D721Med (cell line): ENCODE measurements at regions not wholly inside any gene's neighbourhood (a gene's known extent, or its start where the extent isn't known, plus 50 kb on each side); places are given as distances from the start of the nearest gene placed in this dataset.

ENCODE experiments used
- DNase-seq: peaks from one replicate; pipeline ENCODE4 v3.0.0; 2011; ENCODE audit warnings: low spot score; ENCODE audit not compliant: insufficient read length
- FAIRE-seq: peaks from 2 replicates; lab custom pipeline; 2011; peaks lifted over from hg19 to GRCh38; lab: Jason Lieb, UNC
- CTCF ChIP-seq: IDR thresholded peaks from 2 replicates; pipeline ENCODE4 v1.5.1; 2012; ENCODE audit warnings: mild to moderate bottlenecking, control low read depth; ENCODE audit not compliant: insufficient read depth; ENCODE audit errors: missing control alignments

- TF ChIP-seq CTCF, result no peak
- DNase-seq (no peak), FAIRE-seq (peak; percentile 6)
These were observed 380.4 kb upstream of the MIS18BP1 start for GRCh38 chr14:45633220-45633984.

- FAIRE-seq (no peak), DNase-seq (no peak)
- TF ChIP-seq CTCF, result no peak
These were observed 368.7 kb upstream of the MIS18BP1 start for GRCh38 chr14:45621731-45622130.

GRCh38 chr14:45619831-45620230, 366.8 kb upstream of the MIS18BP1 start:
- TF ChIP-seq CTCF, result no peak
- no peak for FAIRE-seq
- no peak for DNase-seq

GRCh38 chr14:45610318-45610717, 357.3 kb upstream of the MIS18BP1 start:
- no peak for DNase-seq
- TF ChIP-seq CTCF, result peak; percentile 28
- no peak for FAIRE-seq

GRCh38 chr14:45587142-45587541, 334.1 kb upstream of the MIS18BP1 start:
- TF ChIP-seq CTCF, result no peak
- FAIRE-seq, result no peak
- no peak for DNase-seq

- no peak for TF ChIP-seq CTCF
- DNase-seq (no peak), FAIRE-seq (no peak)
These were observed 306.6 kb upstream of the MIS18BP1 start for GRCh38 chr14:45559626-45560025.

GRCh38 chr14:45558183-45558582, 305.2 kb upstream of the MIS18BP1 start:
- TF ChIP-seq CTCF, result no peak
- DNase-seq (no peak), FAIRE-seq (no peak)
